HepG2 (cell line): ENCODE measurements at regions not wholly inside any gene's neighbourhood (a gene's known extent, or its start where the extent isn't known, plus 50 kb on each side); places are given as distances from the start of the nearest gene placed in this dataset.

Experiments
- small RNA-seq, 3 experiments: library from RNA; depleted of rRNA; stranded (forward); fragments of <200 nt; gene quantifications; one replicate each; pipeline ENCODE3, GENCODE V24; 2012; ENCODE audit warnings: low read depth in 2 of 3, low replicate concordance in 1 of 3; ENCODE audit not compliant: insufficient read length in 3 of 3, insufficient read depth in 2 of 3

Small RNA genes lying in the stretch of these regions (small RNA-seq; reads per million reads assigned to genes)
- gene RNU6-1023P: 0 reads per million in 3 experiments
